ENCODE measurements at regions not wholly inside any gene's neighbourhood (a gene's known extent, or its start where the extent isn't known, plus 50 kb on each side); places are given as distances from the start of the nearest gene placed in this dataset.
"Not testable (repeated sequence)": the region's sequence is repeated elsewhere in the genome, so short reads cannot be mapped to it uniquely, and the experiment has no call there.

GRCh38 chrX:115402299-115402698 is 112.8 kb downstream of the LUZP4 start:
- no peak for DNase-seq (ENCODE audit: low read depth)

GRCh38 chrX:115408771-115409400 is 119.4 kb downstream of the LUZP4 start:
- no peak for DNase-seq (ENCODE audit: low read depth)

- DNase-seq (ENCODE audit: low read depth): no peak
Observed at GRCh38 chrX:115409551-115409950, 120.0 kb downstream of the LUZP4 start.

DNA sequence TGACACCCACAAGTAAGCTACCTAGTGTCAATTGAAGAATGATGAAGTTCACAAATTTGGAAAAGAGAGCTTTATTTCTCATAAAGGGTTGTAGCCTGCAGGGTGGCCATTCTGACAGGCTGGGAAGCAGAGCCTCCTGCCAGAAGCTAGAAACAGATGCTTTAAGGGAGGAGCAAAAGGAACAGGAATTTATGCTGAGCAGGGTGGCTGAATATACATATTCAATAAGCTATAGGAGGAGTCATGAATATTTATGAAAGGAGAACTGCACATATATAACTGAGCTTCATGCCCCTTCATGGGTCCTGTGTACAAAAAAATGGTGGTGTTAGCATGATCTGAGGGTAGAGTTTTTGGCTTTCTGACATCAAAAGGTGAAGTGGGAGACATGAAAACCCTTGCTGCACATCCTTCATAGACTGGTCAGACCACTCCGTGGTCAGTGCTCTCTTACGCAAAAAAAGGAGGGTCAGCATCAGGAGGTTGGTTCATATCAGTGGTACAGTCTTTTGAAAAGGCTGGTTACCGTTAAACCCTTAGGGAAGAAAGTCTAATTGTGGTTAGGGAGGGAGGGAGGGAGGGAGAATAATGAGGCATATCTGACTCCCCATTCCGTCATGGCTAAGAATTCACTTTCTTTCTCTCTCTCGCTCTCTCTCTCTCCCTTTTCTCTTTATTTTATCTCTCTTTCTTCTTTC is 121.4 kb downstream of the LUZP4 start:
- no peak for DNase-seq (ENCODE audit: low read depth)

GRCh38 chrX:115413246-115413878 is 123.8 kb downstream of the LUZP4 start:
- peak; percentile 11 for DNase-seq (ENCODE audit: low read depth)

GRCh38 chrX:115419069-115419468 is 129.6 kb downstream of the LUZP4 start:
- no peak for DNase-seq (ENCODE audit: low read depth)

DNA sequence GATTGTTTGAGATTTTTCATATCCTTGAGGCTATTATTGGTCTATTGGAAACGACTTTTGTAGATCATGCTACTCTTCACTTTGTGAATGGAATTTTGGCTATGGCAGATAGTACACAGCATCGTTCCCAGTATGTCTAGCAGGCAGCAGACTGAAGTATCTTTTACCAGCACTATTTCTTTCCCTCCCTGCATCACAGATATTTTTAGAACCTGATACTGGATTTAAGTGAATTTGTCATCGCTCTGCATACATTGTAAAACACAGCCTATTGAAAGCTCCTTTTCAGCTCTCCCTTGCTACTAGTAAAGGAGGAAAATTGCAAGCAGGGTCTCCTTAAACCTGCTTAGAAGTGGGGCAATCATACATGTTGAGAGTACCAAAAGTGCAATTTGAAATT is 133.6 kb downstream of the LUZP4 start:
- no peak for DNase-seq (ENCODE audit: low read depth)

DNA sequence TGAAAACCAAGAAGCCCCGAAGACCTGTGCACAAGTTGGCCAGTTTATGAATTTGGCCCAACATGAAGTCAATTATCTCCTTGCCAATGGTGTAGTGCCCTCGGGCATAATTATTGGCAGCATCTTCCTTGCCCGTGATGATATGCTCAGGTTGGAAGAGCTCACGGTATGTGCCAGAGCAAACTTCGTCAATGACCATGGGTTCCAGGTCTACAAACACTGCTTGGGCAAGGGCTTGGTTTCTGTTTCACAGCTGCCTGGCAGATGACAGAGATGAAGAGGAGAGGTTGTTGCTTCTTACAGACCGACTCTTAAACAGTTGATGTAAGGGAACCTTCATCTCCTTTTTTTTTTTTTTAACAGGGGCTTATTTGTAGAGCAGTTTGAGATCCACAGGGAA is 135.6 kb upstream of the PLS3 start:
- DNase-seq (ENCODE audit: low read depth): no peak

DNA sequence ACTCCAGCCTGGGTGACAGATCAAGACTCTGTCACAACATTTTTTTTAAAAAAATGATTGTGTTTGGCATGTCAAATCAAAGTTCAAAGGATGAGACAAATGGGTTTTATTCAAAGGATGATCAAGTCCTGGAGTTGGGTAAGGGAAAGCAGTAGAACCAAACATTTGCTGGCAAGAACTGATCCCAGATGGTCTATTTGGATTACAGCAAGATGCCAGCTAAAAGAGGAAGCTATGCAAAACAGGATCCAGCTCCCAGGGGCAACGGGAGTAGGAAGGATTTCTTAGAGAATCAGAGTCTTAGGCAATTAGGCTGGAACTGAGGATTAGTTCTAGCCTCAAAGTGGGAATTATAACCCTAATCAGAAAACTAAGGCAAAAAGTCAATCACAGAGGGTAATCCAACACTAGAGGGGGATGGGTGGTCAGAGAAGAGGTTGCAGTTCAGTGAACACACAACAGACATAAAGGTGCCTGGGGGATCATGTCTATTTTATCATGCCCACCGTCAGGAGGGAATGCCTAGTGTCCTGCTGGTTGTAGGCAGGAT is 133.0 kb upstream of the PLS3 start:
- DNase-seq (ENCODE audit: low read depth): no peak

- not testable (repeated sequence) for DNase-seq (ENCODE audit: low read depth)
Observed at GRCh38 chrX:115434834-115435233, 126.1 kb upstream of the PLS3 start.

DNA sequence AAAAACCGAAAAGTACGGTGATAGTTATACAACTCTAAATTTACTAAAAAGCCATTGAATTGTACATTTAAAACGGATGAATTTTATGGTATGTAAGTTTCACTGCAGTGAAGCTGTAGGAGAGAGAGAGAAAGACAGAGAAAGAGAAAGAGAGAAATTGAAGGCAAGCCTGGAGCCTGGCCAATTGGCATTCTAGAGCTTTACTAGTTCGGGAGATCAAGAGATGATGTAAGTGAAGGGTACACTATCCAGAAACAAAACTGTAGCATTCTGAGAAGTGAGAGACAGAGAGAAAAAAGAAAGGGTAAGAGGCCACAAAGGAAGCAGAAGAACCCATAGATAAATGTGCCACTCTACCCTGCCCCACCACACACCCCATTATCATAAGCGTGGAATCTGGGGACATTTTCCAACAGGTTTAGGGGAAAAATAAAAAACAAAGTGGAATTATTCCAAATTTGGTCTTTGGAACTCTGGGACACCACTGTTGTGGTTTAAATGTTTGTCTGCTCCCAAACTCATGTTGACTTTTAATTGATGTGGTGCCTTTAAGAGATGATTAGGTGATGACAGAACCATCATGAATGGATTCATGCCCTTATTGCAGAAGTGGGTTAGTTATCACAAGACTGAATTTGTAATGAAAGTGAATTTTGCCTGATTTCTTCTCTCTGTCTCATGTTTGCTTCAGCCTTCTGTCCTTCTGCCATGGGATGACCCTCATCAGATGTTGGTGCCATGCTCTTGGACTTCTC is 123.0 kb upstream of the PLS3 start:
- DNase-seq (ENCODE audit: low read depth): no peak

DNA sequence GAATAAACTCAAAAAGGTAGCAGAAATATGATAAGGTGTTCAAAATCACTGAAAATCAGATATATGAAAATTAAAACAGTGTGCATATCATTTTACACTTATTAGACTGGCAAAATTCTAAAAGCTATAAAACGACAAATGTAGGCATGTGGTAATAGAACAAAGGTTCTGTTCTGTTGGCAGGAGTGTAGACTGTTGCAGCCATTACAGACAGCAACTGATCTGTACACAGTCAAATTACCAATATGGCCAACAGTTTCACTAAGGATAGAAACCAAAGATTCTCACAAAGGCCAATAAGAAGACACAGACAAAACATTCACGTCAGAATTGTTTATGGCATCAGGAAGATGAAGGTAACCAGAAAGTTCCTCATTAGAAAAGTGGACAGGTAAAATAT is 112.8 kb upstream of the PLS3 start:
- DNase-seq (ENCODE audit: low read depth): no peak

- no peak for DNase-seq (ENCODE audit: low read depth)
Observed at GRCh38 chrX:115449742-115450141, 111.2 kb upstream of the PLS3 start.

DNA sequence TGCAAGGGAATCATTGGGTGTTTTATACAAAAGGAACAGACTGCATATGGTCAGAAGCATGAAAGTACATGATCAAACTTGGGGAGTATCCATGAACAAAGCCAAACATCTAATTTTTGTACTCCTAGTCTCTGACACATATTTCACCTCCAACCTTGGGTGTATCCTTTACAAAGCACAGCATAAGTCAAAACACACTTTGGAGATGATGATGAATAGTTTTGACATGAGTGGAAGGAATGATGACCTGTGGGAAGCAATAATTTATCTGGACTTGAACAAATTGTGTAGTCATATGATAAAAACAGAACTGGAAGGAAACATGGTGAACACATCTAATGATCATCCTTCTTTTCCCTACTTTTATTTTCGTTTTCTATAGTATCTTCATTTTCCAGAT is 108.7 kb upstream of the PLS3 start:
- DNase-seq (ENCODE audit: low read depth): no peak

GRCh38 chrX:115459883-115460880 is 100.8 kb upstream of the PLS3 start:
- no peak for DNase-seq (ENCODE audit: low read depth)

DNA sequence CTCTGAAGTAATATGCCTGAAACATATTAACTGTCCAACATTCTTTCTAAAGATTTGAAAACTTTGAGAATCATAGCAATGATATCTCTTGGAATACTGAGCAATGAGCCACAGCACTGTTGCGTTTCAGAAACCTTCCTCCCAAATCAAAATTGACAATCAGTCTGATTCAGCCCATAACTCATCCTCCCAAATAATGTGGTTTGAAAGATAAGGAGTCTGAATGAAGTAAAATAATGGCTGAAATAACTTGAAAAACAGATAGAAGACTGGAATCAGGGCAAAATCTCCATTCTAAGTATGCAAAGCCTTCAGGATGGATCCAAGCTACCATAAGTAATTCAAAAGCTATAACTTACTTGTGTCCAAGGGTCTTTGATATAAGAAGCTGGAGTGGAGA is 98.6 kb upstream of the PLS3 start:
- DNase-seq (ENCODE audit: low read depth): no peak

DNA sequence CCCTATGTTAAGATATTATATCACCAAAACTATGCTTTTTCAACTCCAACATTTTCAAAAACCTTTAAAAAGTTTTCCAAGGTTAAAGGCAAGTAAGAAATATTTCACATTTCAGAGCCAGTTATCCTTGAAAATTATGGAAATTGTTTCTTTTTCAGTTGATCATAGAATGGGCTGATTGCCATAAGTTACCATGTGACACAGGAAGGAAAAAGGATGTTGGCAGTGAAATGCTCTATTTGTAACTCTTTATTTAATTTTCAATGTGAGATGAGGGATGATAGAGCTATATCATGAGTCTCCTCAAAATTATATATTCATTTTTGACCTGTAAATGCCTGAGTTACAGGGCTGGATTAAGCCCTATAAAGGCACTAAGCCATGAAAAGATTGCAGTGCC is 93.0 kb upstream of the PLS3 start:
- no peak for DNase-seq (ENCODE audit: low read depth)

DNA sequence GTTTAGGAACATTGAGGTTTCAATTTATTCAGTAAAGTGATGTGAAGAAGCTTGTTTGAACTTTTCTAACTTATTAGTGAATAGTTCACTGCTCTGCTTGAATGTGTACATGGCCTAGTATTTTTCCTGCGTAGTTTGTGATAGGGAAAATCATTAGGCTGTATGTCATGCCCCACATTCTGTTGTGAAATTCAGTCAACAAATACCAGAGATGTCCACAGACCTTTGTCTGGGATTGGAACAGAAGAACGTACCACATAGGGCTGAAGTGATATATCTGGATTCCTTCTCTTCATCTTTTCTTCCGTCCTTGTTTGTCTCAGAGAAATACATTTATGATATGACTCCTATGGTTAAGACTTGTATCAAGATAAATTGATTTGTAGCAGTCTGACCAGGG is 88.8 kb upstream of the PLS3 start:
- DNase-seq (ENCODE audit: low read depth): no peak

- no peak for DNase-seq (ENCODE audit: low read depth)
Observed at GRCh38 chrX:115486510-115486909, 74.5 kb upstream of the PLS3 start.

- no peak for DNase-seq (ENCODE audit: low read depth)
Observed at GRCh38 chrX:115487608-115488007, 73.4 kb upstream of the PLS3 start.

DNA sequence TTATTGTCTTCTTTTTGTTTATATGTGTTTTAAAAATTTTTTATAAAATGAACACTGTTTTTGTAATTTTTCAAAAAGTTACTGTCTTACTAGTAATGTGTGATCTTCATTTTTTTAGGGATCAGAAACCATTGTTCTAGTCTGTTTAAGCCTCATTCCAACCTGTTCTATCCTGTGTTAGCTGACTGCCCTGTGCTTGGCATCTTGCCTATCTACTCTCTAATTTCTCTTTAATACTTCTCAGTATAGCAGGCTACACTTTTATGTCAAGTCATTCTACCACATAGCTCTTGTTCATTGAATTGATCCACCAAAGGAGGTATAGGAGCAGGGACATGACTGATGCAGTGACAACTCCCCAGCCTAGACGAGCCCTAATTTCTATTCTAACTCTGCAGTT is 70.2 kb upstream of the PLS3 start:
- DNase-seq (ENCODE audit: low read depth): no peak

Data from HS-5 (cell line).